GM21367 (cell line): ENCODE measurements at regions not wholly inside any gene's neighbourhood (a gene's known extent, or its start where the extent isn't known, plus 50 kb on each side); places are given as distances from the start of the nearest gene placed in this dataset.

Experiments used
- ATAC-seq: cut with Tn5 transposase; IDR thresholded peaks from one replicate; pipeline ENCODE4 v1.9.1; 2021; ENCODE audit not compliant: unreplicated experiment

GRCh38 chr16:6940968-6941367, 391.7 kb upstream of the RBFOX1 start:
- no peak for ATAC-seq

DNA sequence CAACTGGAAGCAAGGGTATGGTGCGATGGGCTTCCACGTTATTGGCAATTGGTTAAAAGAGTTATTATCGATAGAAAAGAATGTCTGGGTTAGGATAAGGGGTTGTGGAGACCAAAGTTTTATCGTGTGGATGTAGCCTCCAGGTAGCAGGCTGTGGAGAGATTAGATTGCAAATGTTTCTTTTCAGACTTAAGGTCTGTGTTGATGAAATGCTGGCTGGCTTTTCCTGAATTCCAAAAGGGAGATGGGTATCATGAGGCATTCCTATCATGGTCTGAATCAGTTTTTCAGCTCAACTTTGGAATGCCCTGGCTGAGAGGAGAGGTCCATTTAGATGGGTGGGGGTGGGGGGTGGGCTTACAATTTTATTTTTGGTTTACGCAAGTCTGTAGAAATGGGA, 395.0 kb upstream of the RBFOX1 start:
- ATAC-seq, result no peak

GRCh38 chr16:6932871-6933385, 399.7 kb upstream of the RBFOX1 start:
- no peak for ATAC-seq

- no peak for ATAC-seq
These were observed 402.8 kb upstream of the RBFOX1 start for GRCh38 chr16:6929868-6930267.

GRCh38 chr16:6926762-6927161, 405.9 kb upstream of the RBFOX1 start:
- ATAC-seq, result no peak

DNA sequence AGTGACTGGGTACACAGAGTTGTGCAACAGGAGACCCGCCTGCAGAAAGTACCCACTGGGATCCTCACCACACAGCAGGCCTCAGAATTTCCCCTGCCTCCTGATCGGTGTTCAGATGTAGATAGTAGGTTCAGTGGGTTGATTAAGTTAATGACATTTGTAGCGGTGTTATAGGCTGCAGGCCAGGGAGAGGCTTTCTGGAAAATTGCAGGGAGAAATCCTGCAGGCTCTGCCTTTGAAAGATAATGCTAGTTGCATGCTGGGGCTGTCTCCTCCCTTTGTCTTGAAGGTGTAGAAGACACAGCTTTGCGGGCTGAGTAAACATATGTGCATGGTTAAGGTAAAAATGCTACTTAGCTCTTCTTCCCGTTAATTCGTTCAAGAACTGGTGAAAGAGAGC, 406.3 kb upstream of the RBFOX1 start:
- no peak for ATAC-seq

DNA sequence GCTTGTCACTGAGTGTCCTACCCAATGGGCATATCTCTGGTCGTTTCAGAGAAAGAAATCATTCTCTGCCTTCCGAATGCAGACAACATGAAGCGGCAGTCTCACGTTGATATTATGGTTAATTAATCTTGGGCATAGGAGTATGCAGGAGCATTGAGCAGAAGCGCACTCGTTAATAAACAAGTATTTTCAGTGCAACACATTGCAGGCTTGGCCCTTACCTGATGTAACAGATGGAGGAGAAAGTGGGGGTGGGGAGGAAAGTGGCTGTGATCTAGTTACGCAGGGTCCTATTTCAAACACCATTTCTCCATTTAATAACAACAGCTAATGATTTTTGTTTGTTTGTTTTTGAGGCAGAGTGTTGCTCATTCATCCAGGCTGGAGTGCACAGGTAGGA, 414.0 kb upstream of the RBFOX1 start:
- no peak for ATAC-seq

- no peak for ATAC-seq
These were observed 415.7 kb upstream of the RBFOX1 start for GRCh38 chr16:6916946-6917345.

- ATAC-seq, result no peak
These were observed 419.1 kb upstream of the RBFOX1 start for GRCh38 chr16:6913566-6913965.

DNA sequence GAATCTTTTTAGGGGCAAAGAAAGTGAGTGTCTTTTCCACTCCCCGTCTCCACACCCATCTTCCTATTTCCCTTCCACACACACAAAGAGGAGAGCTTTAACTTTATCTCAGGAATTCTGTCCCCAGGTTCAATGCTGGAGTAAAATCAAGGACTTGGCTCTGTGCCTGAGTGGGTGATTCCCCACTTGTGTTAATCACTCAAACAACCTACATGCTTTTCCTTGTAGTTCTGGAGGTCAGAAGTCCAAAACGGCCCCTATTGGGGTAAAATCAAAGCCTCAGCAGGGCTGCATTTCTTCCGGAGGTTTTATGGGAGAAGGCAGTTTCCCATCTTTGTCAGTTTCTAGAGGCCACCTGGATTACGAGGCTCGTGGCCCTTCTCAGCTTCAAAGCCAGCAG, 422.3 kb upstream of the RBFOX1 start:
- ATAC-seq, result no peak

- ATAC-seq, result no peak
These were observed 427.0 kb upstream of the RBFOX1 start for GRCh38 chr16:6905601-6906000.

GRCh38 chr16:6903671-6904070, 429.0 kb upstream of the RBFOX1 start:
- no peak for ATAC-seq

DNA sequence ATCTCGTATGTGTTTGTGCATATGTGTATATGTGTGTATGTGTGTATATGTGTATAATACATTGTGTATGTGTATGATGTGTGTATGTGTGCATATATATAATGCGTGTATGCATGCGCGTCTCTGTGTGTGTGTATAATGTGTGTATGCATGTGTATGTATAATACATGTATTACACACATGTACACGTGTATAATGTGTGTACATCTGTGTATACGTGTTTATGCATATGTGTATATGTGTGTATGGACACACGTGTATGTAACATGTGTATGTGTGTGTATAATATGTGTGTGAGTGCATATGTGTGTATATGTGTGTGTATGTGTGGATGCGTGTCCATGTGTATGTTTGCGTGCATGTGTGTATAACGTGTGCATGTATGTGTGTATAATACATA, 433.7 kb upstream of the RBFOX1 start:
- ATAC-seq, result no peak

DNA sequence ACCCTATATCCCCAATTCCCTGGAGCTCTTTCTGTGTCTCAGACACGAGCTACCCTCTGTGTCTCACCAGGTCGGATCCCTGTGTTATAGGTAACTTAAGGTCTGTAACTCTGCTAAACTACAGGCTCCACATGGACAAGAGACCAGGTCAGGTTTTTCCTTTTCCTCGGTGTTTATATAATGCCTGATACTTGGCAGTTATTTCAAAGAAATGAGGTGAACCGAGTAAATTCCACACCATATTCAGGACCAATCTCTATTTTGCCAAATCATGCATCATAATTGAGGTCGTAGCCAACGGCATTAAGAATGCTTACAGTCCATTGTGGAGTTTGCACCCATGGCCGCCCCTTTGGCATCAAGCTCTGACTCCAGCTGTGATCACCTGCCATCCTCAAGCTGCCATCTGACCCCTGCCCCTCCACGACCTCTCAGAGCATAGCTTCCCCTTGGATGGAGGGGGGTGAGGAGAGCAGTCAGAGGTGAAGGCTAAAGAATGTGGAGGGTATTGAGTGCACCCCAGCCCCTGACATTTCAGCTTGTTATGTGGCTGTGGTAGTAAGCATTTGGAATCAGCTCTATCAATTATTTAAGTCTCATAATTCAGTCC, 434.7 kb upstream of the RBFOX1 start:
- no peak for ATAC-seq

GRCh38 chr16:6892966-6893365, 439.7 kb upstream of the RBFOX1 start:
- ATAC-seq, result no peak

DNA sequence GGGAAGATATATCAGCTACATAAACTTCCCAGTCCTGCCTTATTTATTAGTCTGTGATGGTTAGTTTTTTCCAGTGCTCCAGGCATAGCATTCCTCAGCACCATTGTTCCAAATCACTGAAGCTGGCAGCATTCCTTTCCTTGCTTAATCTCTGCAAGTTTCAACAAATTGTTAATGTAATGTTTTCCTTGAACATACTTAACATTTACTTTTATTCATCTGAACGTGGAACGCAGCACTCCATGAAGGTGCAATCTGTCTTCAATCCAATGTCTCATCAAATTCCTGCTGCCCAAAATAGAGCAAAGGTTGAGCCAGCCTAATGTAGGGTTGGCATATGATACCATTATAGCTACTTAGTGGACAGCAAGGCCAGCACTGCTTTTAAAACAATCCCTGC, 441.1 kb upstream of the RBFOX1 start:
- no peak for ATAC-seq

DNA sequence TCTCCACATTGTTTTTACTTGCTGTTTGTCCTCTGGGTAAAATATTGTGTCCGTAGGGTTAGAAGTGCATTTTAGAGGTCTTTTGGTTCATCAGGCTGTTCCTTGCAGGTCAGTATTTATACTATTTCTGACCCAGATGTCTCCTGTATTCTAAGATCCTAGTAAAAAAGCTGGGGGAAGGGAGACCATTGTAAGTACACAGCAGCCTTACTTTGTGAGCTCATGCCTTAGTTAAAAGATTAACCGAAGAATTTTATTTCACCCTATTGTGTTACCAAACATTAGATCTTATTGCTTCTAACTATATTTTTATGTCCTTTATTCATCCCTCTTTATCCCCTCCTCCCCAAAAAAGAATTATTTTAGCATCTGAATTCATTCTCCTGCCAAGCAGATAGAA, 444.1 kb upstream of the RBFOX1 start:
- ATAC-seq, result no peak

- ATAC-seq, result no peak
These were observed 448.6 kb upstream of the RBFOX1 start for GRCh38 chr16:6884002-6884401.

DNA sequence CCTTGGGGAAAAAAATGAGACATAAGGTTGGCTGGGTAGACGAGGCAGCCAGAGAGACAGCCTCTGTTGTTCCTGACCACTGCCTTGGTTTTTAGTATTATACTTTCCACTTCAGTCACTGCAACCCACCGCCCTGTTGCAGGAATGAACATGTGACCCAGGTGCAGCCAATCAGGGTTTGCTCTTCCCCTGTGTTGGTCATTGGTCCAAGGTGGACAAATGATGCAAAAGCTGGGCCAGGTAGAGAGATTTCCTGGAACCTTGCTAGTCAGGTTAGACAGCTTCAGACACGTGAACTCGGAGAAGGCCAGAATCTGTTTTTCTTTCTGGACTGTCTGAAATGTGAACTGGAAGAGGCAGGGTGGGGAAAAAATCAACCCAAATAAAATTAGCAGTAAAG, 452.4 kb upstream of the RBFOX1 start:
- no peak for ATAC-seq

DNA sequence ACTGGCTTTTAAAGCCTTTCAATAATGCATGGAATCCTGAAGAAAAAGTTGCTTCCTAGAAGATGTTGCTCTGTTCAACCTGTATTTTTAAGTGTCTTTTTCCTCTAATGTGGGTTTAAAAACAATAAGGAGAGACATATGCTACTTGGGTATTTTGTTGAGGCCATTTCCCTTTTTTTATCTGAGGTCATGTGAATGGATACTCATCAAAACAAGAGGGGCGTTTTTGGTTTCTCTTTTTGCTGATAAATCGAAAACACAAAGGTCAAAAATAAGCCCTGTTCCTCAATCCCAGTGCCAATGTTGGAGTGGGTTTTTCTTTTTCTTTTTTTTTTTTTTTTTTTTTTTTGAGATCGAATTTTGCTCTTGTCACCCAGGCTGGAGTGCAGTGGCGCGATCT, 468.0 kb upstream of the RBFOX1 start:
- no peak for ATAC-seq

- no peak for ATAC-seq
These were observed 468.4 kb upstream of the RBFOX1 start for GRCh38 chr16:6864244-6864643.

GRCh38 chr16:6863135-6863534, 469.5 kb upstream of the RBFOX1 start:
- no peak for ATAC-seq

DNA sequence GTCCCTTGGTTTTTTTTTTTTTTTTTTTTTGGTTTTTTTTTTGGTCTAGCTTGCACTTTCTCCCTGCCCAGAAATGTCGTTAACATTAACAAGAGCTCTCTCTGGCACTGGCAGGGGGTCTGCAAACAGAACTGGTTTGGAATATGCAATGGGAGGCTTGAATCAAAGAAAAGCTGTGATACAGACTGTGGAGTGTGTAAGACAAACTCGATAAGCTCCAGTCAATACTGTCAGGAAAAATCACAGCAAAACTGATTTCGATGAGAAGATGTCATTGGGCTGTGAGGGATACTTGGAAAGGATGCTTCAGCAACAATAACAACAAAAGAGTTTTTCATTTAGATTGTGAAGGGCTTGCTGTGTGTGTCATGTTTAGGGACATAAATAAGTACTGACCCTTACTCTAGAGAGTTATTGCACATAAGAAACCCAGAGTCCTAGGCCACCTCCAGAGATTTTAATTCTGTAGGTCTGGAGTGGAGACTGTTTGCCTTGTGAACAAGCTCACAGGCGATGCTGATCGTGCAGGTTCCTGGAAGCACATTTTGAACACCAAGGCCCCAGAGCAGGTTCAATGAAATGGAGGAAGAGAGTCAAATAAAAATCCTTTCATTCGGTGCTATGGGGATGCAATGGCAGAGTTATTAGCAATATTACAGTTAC, 470.7 kb upstream of the RBFOX1 start:
- no peak for ATAC-seq
